GM12892 (cell line): ENCODE measurements at regions not wholly inside any gene's neighbourhood (a gene's known extent, or its start where the extent isn't known, plus 50 kb on each side); places are given as distances from the start of the nearest gene placed in this dataset.

ENCODE experiments used
- POLR2A ChIP-seq: IDR thresholded peaks from 2 replicates; pipeline ENCODE4 v1.6.1; 2011; ENCODE audit warnings: low read depth, low read length, control low read depth
- POLR2AphosphoS5 ChIP-seq: IDR thresholded peaks from 2 replicates; pipeline ENCODE4 v1.6.1; 2011; ENCODE audit warnings: low read depth, low read length, control low read depth
- TAF1 ChIP-seq: IDR thresholded peaks from 2 replicates; pipeline ENCODE4 v1.6.1; 2011; ENCODE audit warnings: low read depth, mild to moderate bottlenecking, control low read depth, low read length, borderline replicate concordance

DNA sequence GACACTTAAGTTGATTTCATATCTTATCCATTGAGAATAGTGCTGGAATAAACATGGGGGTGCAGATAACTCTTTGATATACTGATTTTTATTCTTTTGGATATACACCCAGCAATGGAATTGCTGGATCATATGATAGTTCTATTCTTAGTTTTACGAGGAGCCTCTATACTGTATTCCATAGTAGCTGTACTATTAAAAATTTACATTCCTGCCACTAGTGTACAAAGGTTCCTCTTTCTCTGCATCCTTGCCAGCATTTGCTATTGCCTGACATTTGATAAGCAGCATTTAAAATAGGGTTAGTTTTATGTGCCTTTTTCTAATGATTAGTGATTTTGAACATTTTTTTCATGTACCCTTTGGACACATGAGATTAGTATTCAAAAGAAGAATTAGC is 554.2 kb downstream of the JRKL start:
- TF ChIP-seq POLR2A (no peak), POLR2AphosphoS5 (no peak), TAF1 (no peak)
